Peyer's patch (tissue), 4 donors: ENCODE measurements at regions not wholly inside any gene's neighbourhood (a gene's known extent, or its start where the extent isn't known, plus 50 kb on each side); places are given as distances from the start of the nearest gene placed in this dataset.

Experiments
- CTCF ChIP-seq, 6 experiments: fragments of 450-650 bp in 4 of 6; fragments of 200-600 bp in 2 of 6; sonication (generic) in 1 of 6; IDR thresholded peaks; one replicate each; pipeline ENCODE4 v1.5.1; 2017 to 2019; ENCODE audit warnings: antibody characterized with exemption in 6 of 6, mild to moderate bottlenecking in 3 of 6, moderate library complexity in 1 of 6
- POLR2A ChIP-seq, 2 donors: fragments of 450-650 bp; IDR thresholded peaks; one replicate each; pipeline ENCODE4 v1.5.1; 2017; ENCODE audit warnings: antibody characterized with exemption in 2 of 2, mild to moderate bottlenecking in 2 of 2, moderate library complexity in 2 of 2

GRCh38 chr9:17888066-17888465 lies 309.2 kb downstream of the SH3GL2 start:
- no peak for TF ChIP-seq CTCF (IDR thresholded peaks at IDR 0.05)
- TF ChIP-seq POLR2A (IDR thresholded peaks at IDR 0.05) = no peak
